ENCODE measurements at regions not wholly inside any gene's neighbourhood (a gene's known extent, or its start where the extent isn't known, plus 50 kb on each side); places are given as distances from the start of the nearest gene placed in this dataset.
A peak's percentile ranks its signal among the peaks of the same experiment; 100 is the strongest.
"Not testable (repeated sequence)": the region's sequence is repeated elsewhere in the genome, so short reads cannot be mapped to it uniquely, and the experiment has no call there.

DNA sequence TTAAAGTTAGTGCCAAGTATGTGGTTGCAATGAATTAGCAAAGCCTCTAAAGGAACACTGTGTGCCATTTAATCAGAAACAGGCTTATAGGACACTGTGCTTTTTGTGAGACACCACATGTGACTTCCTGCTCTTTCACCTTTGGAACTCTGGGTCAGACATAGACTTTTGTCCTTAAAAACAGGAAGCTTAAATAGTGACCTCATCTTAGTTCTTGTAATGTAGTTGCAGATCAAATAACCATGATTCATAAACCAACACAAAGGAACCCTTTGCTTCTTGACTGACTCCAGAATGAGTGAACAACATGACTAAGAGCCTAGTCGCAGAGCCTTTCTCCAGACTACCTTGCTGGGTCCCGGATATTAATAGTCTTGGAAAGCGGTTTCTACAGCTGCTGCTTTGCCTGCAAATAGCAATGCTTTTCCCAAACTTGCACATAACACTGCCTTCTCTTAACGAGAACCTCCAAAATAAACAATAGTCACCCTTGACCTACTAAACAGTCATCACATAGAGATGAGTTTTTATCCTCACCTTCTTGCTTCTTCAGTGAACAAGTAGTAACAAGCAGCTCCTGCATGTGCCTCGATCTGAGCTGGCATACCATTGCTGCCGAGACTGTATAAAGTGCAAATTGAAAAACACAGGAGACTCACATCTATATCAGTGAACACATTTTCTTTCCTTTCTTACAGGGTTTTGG is 1947.0 kb downstream of the FOXD4L5 start (continued):
- TF ChIP-seq CEBPG (CRISPR knock-in tag; IDR thresholded peaks at IDR 0.05) (0 out of 2 replicates have a peak, but pooled peaks have one; percentile 6), SMAD3 (CRISPR knock-in tag; IDR thresholded peaks at IDR 0.05) (0 out of 2 replicates have a peak, but pooled peaks have one; percentile 32), CBX5 (CRISPR knock-in tag; IDR thresholded peaks at IDR 0.05; ENCODE audit: borderline replicate concordance) (0 out of 2 replicates have a peak, but pooled peaks have one; percentile 31), TFE3 (CRISPR knock-in tag; IDR thresholded peaks at IDR 0.05) (peak; percentile 93), MIER3 (CRISPR knock-in tag; IDR thresholded peaks at IDR 0.05; ENCODE audit: borderline replicate concordance) (0 out of 2 replicates have a peak, but pooled peaks have one; percentile 50), FOXA3 (CRISPR knock-in tag; IDR thresholded peaks at IDR 0.05) (peak; percentile 51), ZNF331 (CRISPR knock-in tag; IDR thresholded peaks at IDR 0.05) (0 out of 2 replicates have a peak, but pooled peaks have one; percentile 25), KLF16 (CRISPR knock-in tag; IDR thresholded peaks at IDR 0.05) (0 out of 4 replicates have a peak, but pooled peaks of 1 of the 2 experiments have one; percentile 38), JUN (CRISPR knock-in tag; IDR thresholded peaks at IDR 0.05) (peak; percentile 85), JUND (CRISPR knock-in tag; IDR thresholded peaks at IDR 0.05) (peak; percentile 67), HNF4A (CRISPR knock-in tag; IDR thresholded peaks at IDR 0.05) (peak; percentile 76), NCOA2 (CRISPR knock-in tag; IDR thresholded peaks at IDR 0.05) (peak; percentile 81), FOXP1 (CRISPR knock-in tag; IDR thresholded peaks at IDR 0.05) (0 out of 2 replicates have a peak, but pooled peaks have one; percentile 32), ELF1 (CRISPR knock-in tag; IDR thresholded peaks at IDR 0.05) (peak; percentile 30; the same call in 1 of the 2 replicates), FOXO1 (CRISPR knock-in tag; IDR thresholded peaks at IDR 0.05) (peak; percentile 74; the same call in 1 of the 2 replicates)
- TF ChIP-seq, protein P1, sequence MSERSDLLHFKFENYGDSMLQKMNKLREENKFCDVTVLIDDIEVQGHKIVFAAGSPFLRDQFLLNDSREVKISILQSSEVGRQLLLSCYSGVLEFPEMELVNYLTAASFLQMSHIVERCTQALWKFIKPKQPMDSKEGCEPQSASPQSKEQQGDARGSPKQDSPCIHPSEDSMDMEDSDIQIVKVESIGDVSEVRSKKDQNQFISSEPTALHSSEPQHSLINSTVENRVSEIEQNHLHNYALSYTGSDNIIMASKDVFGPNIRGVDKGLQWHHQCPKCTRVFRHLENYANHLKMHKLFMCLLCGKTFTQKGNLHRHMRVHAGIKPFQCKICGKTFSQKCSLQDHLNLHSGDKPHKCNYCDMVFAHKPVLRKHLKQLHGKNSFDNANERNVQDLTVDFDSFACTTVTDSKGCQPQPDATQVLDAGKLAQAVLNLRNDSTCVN (CRISPR knock-in tag; IDR thresholded peaks at IDR 0.05; ENCODE audit: borderline replicate concordance) = peak; percentile 22; the same call in 1 of the 2 replicates
- not testable (repeated sequence) for TF ChIP-seq FOXP1 (IDR thresholded peaks at IDR 0.05)
- TF ChIP-seq, protein P2, sequence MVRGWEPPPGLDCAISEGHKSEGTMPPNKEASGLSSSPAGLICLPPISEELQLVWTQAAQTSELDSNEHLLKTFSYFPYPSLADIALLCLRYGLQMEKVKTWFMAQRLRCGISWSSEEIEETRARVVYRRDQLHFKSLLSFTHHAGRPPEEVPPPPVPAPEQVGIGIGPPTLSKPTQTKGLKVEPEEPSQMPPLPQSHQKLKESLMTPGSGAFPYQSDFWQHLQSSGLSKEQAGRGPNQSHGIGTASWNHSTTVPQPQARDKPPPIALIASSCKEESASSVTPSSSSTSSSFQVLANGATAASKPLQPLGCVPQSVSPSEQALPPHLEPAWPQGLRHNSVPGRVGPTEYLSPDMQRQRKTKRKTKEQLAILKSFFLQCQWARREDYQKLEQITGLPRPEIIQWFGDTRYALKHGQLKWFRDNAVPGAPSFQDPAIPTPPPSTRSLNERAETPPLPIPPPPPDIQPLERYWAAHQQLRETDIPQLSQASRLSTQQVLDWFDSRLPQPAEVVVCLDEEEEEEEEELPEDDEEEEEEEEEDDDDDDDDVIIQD (CRISPR knock-in tag; IDR thresholded peaks at IDR 0.05; ENCODE audit: low read depth) = peak; percentile 58; the same call in 1 of the 2 replicates
- TF ChIP-seq, protein P3, sequence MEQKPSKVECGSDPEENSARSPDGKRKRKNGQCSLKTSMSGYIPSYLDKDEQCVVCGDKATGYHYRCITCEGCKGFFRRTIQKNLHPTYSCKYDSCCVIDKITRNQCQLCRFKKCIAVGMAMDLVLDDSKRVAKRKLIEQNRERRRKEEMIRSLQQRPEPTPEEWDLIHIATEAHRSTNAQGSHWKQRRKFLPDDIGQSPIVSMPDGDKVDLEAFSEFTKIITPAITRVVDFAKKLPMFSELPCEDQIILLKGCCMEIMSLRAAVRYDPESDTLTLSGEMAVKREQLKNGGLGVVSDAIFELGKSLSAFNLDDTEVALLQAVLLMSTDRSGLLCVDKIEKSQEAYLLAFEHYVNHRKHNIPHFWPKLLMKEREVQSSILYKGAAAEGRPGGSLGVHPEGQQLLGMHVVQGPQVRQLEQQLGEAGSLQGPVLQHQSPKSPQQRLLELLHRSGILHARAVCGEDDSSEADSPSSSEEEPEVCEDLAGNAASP (CRISPR knock-in tag; IDR thresholded peaks at IDR 0.05; ENCODE audit: borderline replicate concordance) = peak; percentile 51; the same call in 1 of the 2 replicates

- H3K27ac ChIP-seq (ENCODE audit: extremely low read length, insufficient read depth, low read length); DNase-seq (ENCODE audit: low spot score); CTCF ChIA-PET (ENCODE audit: low intra/inter-chr PET ratio, low total read pairs); ATAC-seq; H3K79me2 ChIP-seq (ENCODE audit: insufficient read depth, low read length); H3K9ac ChIP-seq (ENCODE audit: insufficient read depth, low read depth, low read length); in situ Hi-C loops (cut with HindIII; ENCODE audit: extremely low pct_ligation_motif_present, low pct_unique_long_range_greater_than_20kb); H3K9me3 ChIP-seq (ENCODE audit: low read length); BruUV-seq (replicated peaks); intact Hi-C loops (cut with micrococcal nuclease; ENCODE audit: unreplicated experiment); H4K20me1 ChIP-seq (ENCODE audit: insufficient read depth, low read length); FAIRE-seq; H2AFZ ChIP-seq (ENCODE audit: low read length); H3K27me3 ChIP-seq (ENCODE audit: control insufficient read depth in 1 of 2, insufficient read depth in 2 of 2, low read length in 2 of 2); H3K4me3 ChIP-seq (replicated peaks in 1 of 3; ENCODE audit: insufficient read depth in 1 of 3, low read depth in 2 of 3, low read length in 3 of 3); H3K36me3 ChIP-seq (replicated peaks in 1 of 2; ENCODE audit: control insufficient read depth in 1 of 2, insufficient read depth in 2 of 2, low read length in 2 of 2); H3K4me2 ChIP-seq (ENCODE audit: low read depth, low read length); H3K4me1 ChIP-seq (ENCODE audit: insufficient read depth, low read length); POLR2A ChIA-PET: not testable (repeated sequence)
- 34% methylated on average over 3 of the region's 3 CpGs for WGBS (ENCODE audit: low lambda C conversion rate)
These were observed 1949.7 kb downstream of the FOXD4L5 start for GRCh38 chr9:63335286-63335685.
